NCI-H345 treated with DMSO at 0.1 percent for 48 hours (cell line): ENCODE measurements at regions not wholly inside any gene's neighbourhood (a gene's known extent, or its start where the extent isn't known, plus 50 kb on each side); places are given as distances from the start of the nearest gene placed in this dataset.

Source experiments
- DNase-seq: peaks from one replicate; lab custom pipeline; 2025; ENCODE audit not compliant: unreplicated experiment; lab: John Stamatoyannopoulos, UW

DNA sequence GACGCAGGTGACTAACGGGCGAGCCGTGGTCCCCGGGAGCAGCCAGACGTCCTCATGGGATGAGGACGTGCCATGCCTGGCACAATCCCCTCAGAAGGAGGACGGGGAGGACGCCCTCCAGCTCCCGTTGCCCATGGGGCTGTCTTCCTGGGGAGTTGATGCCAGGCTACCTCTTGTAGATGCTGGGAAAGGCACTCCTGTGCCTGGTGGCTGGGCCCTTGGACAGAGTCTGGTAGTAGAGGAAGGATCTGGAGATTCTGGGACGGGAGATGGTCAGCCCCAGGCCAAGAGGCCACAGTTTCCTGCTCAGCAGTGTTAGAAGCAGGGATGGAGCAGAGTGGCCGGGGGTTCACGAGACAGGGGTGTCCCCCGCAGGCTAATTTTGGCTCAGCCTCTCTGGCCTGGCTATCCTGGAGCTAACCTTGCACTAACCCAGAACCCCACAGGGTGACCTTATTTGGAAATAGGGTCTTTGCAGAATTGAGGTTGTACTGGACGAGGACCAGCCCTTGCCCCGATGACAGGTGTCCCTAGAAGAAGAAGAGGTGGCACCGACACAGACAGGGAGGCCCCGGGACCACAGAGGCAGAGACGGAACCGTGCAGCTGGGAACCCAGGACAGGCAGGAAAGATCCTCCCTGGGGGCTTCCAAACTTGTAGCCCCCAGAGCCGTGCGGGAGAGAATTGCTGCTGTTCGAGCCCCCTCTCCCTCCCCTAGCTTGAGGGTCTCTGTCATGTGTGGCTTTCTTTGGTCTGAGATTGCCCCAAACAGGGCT is 50.1 kb upstream of the ADRA2C start:
- no peak for DNase-seq

DNA sequence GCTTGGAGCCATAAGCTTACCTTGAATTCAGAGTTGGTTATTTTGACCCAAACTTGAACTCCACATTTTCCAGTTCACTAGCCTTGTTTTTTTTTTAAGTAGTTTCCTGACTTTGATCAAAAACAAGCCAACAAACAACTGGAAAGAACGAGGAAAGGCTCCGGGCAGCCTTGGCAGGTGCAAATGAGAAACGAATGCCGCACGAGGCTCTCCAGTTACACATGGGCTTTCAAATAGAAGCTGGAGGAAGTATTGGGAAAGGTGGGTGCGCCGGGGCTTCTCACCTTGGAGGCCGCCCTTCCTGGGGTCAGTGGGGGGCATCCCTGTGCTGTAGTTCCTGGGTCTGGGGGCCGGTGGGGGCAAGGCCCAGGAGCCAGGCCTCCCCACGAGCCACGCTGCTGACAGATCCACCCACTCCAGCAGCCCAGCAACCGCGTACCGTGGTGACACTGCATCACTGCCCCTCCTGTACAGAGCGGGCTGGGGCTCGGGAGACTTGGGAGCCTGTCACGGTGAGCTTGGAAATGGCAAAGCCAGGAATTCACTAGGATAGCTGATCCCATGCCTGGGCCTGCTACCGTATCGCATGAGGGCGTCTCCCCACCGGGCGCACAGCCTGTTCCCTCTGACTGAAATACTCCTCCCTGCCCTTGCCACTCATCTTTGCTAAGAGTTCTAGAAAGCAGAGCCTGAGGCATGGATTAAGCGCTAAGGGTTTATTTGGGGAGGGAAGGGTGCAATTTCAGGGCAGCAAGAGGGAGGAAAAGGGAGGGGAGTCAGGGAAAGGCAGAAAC is 50.9 kb upstream of the ADRA2C start:
- no peak for DNase-seq

DNA sequence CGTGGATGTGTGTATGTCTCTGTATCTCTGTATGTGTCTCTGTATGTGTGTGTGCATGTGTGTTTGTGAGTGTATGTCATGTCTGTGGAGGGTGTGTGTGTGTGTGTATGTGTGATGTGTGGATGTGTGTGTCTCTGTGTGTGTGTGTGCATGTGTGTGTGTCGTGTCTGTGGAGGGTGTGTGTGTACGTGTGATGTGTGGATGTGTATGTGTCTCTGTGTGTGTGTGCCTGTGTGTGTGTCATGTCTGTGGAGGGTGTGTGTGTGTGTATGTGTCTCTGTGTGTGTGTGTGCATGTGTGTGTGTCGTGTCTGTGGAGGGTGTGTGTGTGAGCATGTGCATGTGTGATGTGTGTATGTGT is 51.6 kb upstream of the ADRA2C start:
- DNase-seq = no peak

- DNase-seq = no peak
These were observed 52.2 kb upstream of the ADRA2C start for GRCh38 chr4:3713817-3714641.

DNA sequence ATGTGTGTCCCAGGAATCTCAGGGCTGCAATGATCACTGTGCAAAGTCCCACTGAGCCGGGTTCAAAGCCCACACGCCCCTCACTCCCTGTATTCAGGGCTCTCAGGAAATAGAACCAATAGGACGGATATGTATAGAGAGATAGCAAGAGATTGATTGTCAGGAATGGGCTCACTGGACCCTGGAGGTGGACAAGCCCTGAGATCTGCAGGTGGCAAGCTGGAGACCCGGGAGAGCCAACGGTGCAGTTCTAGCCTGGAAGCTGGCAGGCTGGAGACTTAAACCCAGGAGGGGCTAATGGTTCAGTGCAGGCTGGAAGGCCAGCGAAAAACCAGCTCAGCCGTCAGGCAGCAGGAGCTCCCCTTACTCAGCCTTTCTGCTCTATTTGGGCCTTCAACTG is 52.8 kb upstream of the ADRA2C start:
- no peak for DNase-seq

DNA sequence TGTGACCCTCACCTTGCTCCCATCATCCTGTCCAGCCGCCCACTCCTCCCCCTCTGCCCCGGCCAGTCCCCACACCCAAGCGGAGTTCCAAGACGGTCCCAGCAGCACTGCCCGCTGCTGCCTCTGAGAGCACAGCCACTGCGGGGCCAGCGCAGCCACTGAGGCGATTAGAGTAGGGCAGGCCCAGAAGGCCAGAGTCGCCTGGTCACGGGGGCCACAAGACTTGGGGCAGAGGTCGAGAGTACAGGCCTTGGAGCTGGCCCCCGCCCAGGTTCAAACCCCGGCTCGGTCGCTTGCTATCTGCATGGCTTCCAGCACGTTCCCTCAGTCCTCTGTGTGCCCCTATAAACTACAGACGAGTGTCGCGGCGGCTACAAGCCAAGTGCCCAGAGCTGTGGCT is 53.2 kb upstream of the ADRA2C start:
- DNase-seq = no peak

DNA sequence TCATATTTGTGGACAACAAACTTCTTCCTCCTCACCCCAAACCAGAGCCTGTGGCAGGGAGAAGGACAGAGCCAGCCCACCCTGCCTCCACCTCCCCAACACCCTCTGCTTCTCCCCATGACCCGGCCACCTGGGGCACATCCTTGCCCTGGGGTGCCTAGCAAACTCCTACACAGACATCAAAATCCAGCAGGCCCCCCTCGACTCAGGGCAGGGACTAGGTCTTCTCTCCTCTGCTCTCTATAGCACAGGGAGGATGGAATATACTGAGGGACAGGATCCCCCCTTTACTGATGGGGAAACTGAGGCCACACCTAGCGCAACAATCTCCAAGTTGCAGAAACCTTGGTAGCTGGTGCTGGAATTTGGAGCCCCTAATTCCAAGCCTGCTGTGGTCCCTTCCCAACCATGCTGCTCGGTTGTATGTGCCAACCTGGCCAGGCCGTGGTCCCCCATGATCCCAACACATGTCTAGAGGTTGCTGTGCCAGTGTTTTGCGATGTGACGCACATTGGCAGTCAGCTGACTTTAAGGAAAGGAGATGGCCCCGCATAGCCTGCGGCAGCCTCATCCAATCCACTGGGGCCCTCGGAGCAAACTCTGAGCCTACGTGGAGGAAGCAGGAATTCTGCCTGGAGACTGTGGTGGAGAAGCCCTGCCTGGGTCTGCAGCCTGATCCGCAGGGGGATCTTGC is 53.9 kb upstream of the ADRA2C start:
- DNase-seq = no peak

- no peak for DNase-seq
These were observed 54.7 kb upstream of the ADRA2C start for GRCh38 chr4:3711183-3712111.

- no peak for DNase-seq
These were observed 55.6 kb upstream of the ADRA2C start for GRCh38 chr4:3710451-3711182.

DNA sequence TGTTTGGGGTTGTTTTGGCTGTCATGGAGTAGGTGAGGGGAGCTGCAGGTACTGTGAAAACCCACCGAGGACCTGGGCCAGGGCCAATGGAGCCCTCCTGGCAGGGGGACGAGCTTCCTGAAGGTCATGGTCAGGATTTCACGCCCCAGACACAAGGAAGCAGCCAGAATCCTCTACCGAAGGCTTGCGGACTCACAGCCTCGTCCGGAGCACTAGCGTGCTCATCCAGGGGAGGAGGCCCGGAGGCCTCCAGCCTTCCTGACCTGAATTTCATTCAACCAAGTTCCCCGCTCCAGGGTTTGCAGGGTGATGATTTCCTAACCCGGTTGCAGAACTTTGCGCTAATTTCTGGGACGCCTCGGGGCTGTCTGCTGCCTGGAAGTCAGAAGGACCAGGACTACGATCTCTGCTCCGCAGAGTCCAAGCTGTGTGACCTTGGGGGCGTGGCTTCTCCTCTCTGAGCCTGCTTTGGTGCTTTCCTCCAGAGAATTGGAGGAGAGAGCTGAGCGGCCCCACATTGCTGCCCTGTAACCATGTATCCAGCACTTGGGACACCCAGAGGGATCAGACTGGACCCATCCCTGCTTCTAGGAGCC is 56.2 kb upstream of the ADRA2C start:
- no peak for DNase-seq

GRCh38 chr4:3709061-3709845 is 56.9 kb upstream of the ADRA2C start:
- no peak for DNase-seq

GRCh38 chr4:3708611-3709010 is 57.6 kb upstream of the ADRA2C start:
- no peak for DNase-seq

DNA sequence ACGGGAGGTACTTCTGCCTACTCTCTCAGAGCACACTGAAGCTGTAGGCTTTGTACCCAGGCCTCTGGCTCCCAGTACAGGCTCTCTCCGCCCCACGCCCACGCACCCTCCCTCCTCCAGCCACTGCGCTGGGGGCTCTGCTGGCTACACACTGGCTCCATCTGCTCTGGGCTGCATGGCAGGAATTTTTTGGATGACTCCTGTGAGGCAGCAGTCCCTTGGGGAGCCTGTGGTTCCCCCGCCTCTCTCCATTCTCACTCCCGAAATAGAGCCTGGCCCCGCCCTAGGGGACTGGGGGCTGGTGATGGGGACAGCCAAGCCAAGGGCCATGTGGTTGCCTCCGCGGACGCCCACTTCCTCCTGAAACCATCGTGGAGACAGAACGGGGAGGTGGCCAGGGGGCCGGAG is 58.1 kb upstream of the ADRA2C start:
- DNase-seq = no peak

GRCh38 chr4:3707423-3708102 is 58.6 kb upstream of the ADRA2C start:
- DNase-seq = no peak

GRCh38 chr4:3706565-3707422 is 59.4 kb upstream of the ADRA2C start:
- no peak for DNase-seq

DNA sequence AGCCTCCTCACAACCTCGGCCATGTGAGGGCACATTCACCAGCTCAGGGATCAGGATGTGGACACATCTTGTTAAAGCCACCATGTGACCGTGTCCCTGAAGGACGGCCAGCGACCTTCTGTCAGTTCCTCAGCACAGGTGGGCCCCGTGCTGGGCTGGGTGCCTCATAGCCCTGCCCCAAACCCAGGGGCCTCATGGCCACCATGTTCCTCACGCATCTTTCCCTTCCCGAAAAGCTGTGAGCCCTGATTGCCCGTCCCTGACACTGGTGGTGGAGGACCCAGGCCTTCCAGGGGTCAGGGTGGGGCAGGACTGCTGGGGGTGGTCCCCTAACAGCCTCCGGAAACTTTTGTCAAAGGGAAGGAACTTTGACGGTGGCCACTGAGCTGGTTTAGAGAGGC is 60.1 kb upstream of the ADRA2C start:
- DNase-seq = no peak
